Inferior parietal cortex (tissue), 1 donor: ENCODE measurements at regions not wholly inside any gene's neighbourhood (a gene's known extent, or its start where the extent isn't known, plus 50 kb on each side); places are given as distances from the start of the nearest gene placed in this dataset.

Source experiments
- DNase-seq: peaks from one replicate; pipeline ENCODE4 v3.0.0-alpha.2; 2016; ENCODE audit errors: extremely low spot score

DNA sequence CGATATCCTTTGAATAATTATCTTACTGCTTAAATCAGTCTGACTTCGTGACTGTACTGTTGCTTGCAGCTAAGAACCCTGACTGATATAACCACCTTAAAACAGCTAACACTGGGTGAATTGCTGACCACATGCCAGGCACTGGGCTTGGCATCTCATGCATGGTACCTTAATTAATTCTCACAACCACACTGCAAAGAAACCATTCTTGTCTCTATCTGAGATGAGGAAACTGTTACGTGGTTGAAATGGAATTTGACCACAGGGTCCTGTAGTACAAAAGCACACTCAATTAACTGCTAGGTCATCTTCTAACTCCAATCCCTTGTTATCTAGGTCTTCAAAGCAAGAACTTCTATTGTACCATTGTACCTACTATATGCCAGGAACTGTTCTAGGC lies 92.7 kb upstream of the PRICKLE2 start:
- no peak for DNase-seq

GRCh38 chr3:64316971-64317370 lies 91.7 kb upstream of the PRICKLE2 start:
- DNase-seq: no peak

DNA sequence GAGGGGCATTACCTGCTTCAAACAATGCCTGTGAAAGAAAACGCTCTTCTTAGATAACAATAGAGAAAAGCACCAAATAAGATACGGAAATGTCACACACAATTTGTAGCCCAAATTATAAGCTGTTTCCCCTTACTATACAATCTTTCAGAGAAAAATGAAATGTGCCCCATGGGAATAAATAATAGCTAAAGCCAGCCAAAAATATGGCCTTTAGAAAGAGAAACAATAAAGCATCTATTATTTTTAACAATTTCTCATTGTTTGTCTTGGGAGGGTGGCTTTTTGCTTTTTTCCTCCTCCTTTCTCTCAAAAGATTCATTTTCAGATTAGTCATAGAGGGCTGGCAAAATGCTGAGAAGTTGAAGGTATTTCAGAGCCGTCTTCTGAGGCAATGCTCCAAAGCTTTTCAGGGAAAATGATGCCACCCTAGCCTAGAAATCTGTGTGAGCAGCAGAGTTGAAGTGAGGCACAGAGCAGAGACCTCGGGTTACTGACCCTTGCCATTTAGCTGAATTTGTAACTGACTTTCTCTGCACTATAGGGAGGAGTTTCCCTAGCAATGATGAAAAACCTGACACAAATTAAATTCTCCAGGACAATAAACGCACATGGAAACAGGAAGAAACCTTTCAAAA lies 86.3 kb upstream of the PRICKLE2 start:
- peak; percentile 39 for DNase-seq

- DNase-seq: no peak
Measured at GRCh38 chr3:64308931-64309330, 83.7 kb upstream of the PRICKLE2 start.

GRCh38 chr3:64306745-64307144 lies 81.5 kb upstream of the PRICKLE2 start:
- DNase-seq: no peak

GRCh38 chr3:64305731-64306130 lies 80.5 kb upstream of the PRICKLE2 start:
- DNase-seq: no peak

DNA sequence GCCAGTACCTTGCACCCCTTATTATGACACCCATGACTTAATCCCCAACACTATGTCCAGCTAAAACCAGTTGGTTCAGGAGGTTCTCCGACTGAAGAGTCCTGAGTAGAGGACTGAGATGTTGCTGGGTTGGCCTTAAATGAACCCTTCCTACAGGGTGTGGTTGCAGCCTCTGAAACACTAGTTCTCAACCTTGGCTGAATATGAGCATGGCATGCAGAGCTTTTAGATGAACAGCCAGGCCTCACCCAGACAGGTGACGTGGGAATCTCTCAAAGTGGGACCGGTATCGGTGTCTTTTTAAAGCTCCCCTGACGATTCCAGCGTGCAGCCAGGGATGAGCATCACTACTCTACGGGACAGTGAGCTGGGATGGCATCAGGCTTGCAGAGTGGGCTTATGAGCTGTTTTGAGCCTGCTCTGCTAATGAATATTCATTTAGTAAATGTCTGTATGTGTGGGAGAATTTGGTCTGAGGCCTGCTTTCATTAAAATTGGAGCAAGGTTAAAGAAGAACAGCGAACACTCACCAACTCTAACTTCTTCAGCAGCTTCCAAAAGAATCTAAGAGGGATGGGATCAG lies 79.7 kb upstream of the PRICKLE2 start:
- DNase-seq: no peak

- no peak for DNase-seq
Measured at GRCh38 chr3:64303881-64304280, 78.6 kb upstream of the PRICKLE2 start.

- DNase-seq: no peak
Measured at GRCh38 chr3:64303401-64303800, 78.1 kb upstream of the PRICKLE2 start.

- DNase-seq: no peak
Measured at GRCh38 chr3:64301476-64301875, 76.2 kb upstream of the PRICKLE2 start.

- DNase-seq: no peak
Measured at GRCh38 chr3:64300790-64301423, 75.6 kb upstream of the PRICKLE2 start.

DNA sequence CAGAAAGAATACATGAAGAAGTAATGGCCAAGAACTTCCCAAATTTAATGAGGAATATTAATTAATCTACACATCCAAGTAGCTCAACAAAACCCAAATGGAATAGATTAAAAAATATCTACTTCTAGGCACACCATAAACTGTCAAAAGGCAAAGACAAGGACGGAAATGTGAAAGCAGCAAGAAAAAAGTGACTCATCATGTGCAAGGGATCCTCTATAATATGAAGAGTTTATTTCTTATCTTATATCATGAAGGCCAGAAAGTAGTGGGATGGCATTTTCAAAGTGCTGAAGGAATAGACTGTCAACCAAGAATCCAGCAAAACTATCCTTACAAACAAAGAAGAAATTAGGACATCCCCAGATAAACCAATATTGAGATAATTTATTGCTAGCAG lies 73.9 kb upstream of the PRICKLE2 start:
- no peak for DNase-seq

DNA sequence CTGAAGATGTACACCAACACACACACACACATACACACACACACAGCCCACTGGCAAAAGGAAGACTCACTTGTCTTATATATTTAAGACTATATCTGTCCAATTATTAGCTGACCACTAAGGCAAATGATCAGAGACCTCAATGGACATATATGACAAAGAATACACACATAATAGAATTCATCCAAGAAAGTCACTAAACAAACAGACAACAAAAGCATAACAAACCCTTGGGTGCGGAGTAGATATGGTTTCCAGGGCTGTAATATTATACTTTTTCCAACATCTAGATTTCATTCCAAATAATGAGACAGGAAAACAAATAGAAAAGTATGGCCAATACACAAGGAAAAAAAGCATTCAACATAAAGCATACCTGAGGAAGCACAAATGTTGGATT lies 72.3 kb upstream of the PRICKLE2 start:
- DNase-seq: no peak

DNA sequence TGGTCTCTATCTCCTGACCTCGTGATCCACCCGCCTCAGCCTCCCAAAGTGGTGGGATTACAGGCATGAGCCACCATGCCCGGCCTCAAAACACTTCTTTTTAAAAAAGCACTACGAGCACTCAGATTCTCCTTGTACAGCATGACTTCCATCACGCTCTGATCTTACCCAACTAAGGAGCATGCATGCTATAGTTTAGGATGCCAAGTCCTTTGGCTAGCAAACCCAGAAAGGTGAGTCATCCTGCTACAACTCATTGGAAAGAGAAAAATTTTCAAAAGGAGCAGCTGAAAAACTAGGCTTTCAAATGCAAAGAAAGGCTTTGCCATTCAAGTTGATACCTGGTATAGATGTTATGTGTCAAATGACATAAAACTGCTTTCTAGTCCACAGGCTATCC lies 70.3 kb upstream of the PRICKLE2 start:
- peak; percentile 36 for DNase-seq

DNA sequence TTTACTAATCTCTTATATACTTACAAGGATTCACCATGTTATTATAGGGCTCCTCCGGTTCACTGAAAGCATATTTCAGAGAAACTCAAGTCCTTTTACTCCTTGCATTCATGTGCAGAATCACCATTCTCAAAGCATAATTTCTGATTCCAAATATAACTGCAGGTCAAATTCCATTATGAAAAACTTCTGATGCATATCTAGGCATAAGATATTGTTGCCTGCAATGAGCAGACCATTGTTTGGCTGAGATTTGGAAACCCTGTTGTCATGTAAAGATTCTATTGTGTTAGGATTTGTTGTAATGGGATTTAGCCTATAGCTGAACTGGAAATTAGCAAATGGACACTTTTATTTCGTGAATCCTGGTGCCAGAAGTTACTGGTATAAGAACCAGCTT lies 69.5 kb upstream of the PRICKLE2 start:
- no peak for DNase-seq

DNA sequence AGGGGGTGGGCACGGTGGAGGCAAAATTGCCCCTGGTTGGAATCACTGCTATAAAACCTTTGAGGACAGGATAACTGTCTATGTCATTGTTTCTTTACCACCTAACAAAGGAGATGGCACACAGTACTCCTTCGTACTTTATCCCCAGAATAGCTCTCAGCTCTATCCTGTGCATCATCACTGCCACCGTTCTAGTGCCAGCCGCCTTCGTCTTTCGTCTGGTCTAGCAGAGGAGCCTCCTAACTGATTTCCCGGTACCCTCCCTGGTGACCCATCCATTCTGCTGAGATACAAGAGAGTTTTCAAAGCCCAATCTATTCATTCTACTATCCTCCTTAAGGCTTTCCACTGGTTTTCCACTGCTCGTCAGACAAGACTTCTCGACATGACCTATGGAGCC lies 67.9 kb upstream of the PRICKLE2 start:
- DNase-seq: no peak

DNA sequence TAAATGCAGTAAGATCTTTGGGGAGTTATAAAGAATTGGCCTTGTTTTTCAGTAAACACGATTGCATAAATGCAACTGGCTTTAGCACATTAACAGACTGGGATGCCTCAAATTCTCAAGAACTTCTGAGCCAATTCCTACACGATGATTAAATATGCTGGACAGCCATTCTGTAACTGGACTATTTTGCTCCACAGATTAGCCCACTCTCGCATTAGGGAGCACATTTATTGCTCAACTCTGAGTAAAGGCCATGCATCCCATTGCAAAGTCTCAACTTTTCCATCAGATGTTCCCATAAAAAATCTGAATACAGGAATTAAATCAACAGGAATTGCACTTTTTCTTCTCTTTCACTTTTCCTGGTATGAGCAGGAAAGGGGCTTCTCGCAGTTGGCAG lies 66.7 kb upstream of the PRICKLE2 start:
- DNase-seq: no peak

DNA sequence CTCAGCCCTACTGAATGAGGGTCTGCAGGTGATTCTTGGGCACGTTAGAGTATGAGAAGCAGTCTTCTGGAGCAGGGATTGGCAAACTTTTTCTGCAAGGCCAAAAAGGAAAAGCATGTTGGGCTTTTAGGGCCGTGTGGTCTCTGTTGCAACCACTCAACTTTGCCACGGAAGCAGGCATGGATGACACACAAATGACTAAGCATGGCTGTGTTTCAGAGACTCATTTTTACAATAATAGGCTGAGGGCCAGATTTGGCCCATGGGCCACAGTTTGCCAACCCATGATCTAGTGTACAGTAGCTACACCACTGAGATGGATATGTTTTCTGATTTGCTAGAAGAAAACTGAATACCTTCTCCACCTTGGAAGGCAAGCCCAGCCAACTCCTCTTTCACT lies 66.1 kb upstream of the PRICKLE2 start:
- no peak for DNase-seq

DNA sequence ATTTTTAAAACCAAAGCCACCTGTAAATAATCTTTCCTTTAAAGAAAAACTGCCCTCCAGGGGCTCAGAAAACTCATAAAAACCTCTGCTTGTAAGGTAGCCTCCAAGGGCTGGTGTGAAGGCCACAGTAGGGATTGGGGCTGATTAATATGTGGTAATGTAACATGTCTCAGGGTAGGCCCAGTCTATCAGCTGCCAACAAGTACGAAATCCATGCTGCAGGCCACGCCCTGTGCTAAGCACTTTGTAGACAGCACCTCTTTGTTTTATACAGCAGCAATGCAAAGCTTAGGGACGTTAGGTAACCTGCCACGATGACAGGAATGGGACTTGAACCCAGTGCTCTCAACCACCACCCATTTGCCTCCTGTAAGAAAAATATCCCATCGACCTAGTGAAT lies 65.6 kb upstream of the PRICKLE2 start:
- no peak for DNase-seq

DNA sequence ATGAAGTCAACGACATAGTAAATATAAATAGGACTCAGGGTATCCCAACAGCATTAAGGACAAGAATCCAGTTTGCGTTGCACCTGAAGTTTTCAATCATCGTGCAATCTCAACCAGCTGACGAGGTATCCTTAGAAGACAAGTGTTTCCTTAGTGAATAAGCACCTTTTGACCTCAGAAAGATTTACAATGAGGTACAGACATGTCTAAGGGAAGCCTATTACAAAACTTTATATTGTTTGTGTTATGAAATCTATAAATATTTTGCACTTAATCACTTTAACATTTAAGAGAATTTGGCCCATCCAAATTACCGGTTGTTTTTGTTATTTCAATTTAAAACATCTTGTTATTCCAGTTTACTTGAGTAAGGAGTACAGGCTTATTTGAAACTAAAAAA lies 64.9 kb upstream of the PRICKLE2 start:
- no peak for DNase-seq

GRCh38 chr3:64289622-64290021 lies 64.4 kb upstream of the PRICKLE2 start:
- DNase-seq: no peak

- no peak for DNase-seq
Measured at GRCh38 chr3:64278625-64279024, 53.4 kb upstream of the PRICKLE2 start.

DNA sequence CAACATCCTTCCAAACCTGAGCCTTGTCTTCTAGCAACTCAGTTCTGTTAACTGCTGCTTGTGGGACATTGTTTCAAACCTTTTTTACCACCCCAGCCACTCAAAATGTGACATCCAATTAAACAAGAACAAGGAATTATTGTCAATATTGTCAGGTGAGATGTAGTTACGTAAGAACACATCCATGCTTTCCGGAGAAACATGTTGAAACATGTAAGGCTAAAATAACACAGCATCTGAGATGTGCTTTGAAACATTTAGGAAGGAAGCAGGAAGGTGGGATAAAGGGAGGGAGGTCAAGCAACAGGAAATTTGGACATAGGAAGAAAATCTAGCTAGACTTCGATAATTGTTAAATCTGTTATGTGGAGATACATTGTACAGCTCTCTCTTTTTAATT lies 50.9 kb upstream of the PRICKLE2 start:
- no peak for DNase-seq
